ENCODE measurements at regions not wholly inside any gene's neighbourhood (a gene's known extent, or its start where the extent isn't known, plus 50 kb on each side); places are given as distances from the start of the nearest gene placed in this dataset.

DNA sequence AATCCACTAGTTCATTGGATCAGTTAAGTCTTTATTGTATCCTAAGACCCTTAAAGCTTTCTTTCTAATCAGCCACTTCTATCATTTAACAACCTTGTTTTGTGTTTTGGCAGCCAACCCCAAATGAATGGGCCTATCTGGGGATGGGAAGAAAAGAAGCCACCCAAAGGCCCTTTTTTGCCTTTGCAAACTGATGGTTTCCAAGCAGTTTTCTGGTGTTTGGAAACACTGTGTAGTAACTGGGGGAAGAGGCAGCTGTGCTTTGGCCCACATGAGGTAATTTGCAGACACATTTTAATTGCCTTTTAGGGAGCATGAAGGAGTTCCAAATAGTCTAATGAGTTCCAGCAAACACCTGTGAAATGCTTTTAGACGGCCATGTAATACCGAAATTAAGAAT is 1751.3 kb upstream of the WWC1 start:
- TF ChIP-seq, protein P1, sequence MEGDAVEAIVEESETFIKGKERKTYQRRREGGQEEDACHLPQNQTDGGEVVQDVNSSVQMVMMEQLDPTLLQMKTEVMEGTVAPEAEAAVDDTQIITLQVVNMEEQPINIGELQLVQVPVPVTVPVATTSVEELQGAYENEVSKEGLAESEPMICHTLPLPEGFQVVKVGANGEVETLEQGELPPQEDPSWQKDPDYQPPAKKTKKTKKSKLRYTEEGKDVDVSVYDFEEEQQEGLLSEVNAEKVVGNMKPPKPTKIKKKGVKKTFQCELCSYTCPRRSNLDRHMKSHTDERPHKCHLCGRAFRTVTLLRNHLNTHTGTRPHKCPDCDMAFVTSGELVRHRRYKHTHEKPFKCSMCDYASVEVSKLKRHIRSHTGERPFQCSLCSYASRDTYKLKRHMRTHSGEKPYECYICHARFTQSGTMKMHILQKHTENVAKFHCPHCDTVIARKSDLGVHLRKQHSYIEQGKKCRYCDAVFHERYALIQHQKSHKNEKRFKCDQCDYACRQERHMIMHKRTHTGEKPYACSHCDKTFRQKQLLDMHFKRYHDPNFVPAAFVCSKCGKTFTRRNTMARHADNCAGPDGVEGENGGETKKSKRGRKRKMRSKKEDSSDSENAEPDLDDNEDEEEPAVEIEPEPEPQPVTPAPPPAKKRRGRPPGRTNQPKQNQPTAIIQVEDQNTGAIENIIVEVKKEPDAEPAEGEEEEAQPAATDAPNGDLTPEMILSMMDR (conservative IDR thresholded peaks at IDR 0.05): no peak
- H3K27ac ChIP-seq: no peak overlapping the region

DNA sequence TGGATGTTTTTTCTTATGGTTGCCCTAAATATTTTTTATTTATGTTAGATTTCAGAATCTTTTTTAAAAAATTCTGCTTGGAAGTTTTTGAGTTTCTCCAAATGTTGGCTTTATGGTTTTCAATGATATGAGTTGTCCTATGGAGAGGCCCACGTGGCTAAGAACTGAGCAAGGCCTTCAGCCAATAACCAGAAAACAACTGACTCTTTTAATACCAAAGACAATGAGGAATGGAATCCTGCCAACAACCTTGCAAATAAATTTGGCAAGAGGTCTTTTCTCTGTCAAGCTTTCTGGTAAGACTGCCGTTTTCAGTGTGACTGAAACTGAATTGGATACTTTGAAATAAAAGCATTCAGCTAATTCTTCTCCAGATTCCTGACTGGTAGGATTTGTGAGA is 1740.1 kb upstream of the WWC1 start:
- TF ChIP-seq, protein P1 (conservative IDR thresholded peaks at IDR 0.05): no peak
- H3K27ac ChIP-seq: no peak overlapping the region

DNA sequence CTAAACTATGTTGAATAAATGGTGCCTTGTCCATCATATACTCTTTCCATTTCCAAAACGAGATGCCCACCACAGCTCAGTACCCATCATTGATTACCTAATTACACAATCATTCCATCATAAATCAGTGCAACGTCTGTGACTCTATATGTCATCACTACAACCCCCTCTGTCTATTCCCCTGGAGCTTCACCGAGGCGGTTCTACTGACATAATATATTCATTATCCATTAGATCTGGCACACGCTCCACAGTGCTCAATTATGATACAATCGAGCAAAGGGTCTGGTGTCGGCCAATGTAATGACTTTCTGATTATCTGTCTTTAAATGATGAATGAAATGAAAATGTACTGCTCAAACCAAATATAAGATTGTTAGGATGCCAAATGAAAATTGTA is 1737.7 kb upstream of the WWC1 start:
- H3K27ac ChIP-seq: no peak overlapping the region
- TF ChIP-seq, protein P1 (conservative IDR thresholded peaks at IDR 0.05): no peak

DNA sequence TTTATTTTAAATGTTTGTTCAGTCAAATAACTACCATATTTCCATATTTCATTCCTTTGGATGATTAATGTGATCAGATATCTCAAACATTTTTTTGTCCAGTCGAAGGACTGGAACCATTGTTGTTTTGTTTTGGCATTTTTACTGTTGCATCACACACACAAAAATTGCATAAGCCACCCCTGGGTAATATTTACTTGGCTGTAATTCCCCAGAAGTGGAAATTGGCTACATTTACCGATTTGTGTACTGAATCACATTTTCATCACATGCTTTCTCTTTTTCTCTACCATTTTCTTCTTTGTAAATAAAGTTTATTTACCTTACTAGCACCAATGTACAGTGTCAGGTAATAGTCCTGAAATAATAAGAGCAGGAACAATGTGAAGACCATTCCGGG is 1729.7 kb upstream of the WWC1 start:
- H3K27ac ChIP-seq: no peak overlapping the region
- TF ChIP-seq, protein P1 (conservative IDR thresholded peaks at IDR 0.05): no peak

DNA sequence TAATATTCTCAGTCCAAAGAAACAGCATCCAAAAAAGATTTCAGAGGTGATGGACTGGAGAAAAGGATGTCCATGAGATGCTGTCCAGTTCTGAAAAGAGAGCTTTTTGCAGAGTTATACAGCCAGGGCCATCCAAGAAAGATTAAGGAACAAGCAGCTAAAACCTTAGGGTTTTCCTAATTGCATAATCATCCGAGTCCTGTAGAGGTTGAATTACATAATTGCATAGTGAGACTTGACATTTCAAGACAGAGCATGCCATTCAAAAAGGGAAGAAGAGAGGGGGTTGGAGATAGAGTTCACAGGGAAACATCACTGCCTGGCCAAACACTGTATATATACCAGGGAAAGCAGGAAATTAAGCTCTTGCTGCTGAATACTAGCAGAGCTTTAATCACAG is 1729.2 kb upstream of the WWC1 start:
- H3K27ac ChIP-seq: no peak overlapping the region
- TF ChIP-seq, protein P1 (conservative IDR thresholded peaks at IDR 0.05): no peak

DNA sequence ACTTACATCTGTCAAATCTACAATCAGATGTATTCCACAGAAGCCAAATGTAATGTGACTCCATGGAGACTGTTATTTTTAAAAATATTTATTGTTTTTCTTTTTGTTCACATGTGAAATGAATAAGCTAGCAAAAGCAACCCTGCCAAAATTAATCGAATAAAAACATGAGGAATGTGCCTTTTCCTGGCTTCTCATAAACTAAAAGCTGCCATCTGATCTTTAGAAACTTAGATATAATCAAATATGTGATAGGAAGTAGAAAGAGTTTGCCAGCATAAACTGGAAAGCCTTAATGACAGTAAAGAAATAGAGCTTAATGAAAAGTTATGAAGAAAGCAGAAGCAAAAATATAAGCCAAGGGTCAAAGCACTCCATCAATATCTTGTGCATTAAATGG is 1724.7 kb upstream of the WWC1 start:
- no peak overlapping the region for H3K27ac ChIP-seq
- TF ChIP-seq, protein P1 (conservative IDR thresholded peaks at IDR 0.05): no peak

DNA sequence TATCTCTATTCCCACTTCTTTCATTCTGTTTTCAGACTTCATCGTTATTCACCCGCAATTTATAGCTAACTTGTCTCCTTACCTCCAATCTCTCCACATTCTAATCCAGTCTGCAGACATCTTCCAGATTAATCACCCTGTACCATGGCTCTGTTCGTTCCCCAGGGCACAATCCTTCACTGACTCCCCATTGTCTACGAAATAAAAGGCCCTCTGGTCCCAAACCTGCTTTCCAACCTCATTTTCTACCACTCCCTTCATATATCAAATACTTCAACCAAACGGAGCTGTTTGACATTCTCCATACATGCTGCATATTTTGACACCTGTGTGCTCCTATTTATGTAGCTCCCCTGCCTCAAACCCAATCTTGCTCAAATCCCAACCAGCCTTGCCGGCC is 1720.6 kb upstream of the WWC1 start:
- TF ChIP-seq, protein P1 (conservative IDR thresholded peaks at IDR 0.05): no peak
- H3K27ac ChIP-seq: no peak overlapping the region

DNA sequence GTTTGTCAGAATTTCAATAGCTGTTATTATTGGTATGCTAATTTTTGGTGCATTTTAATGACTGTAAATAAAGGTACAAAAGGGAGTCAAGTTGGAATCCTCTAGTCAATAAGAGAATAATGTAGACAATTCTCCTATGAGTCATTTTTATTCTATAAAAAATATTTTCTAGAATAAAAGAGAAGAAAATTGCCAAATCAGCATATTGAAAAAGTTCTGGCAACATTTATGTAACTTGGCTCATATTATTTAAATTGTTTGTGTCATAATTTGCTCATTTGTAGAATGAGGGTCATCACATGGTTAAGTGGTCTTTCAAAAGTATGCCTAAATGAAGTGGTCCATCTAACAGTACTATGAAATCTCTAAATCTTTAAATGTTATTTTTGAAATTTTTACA is 1719.8 kb upstream of the WWC1 start:
- TF ChIP-seq, protein P1 (conservative IDR thresholded peaks at IDR 0.05): no peak
- H3K27ac ChIP-seq: no peak overlapping the region
